PC-9 (cell line): ENCODE measurements at regions not wholly inside any gene's neighbourhood (a gene's known extent, or its start where the extent isn't known, plus 50 kb on each side); places are given as distances from the start of the nearest gene placed in this dataset.

ENCODE experiments used
- CTCF ChIP-seq: fragments of 200-600 bp; sonication (generic); conservative IDR thresholded peaks from 2 replicates; pipeline ENCODE4 v1.6.1; 2017; ENCODE audit warnings: mixed run types, antibody characterized with exemption, mild to moderate bottlenecking, moderate library complexity
- EZH2 ChIP-seq: fragments of 200-600 bp; sonication (generic); IDR thresholded peaks from 2 replicates; pipeline ENCODE4 v1.8.0; 2017; ENCODE audit warnings: antibody characterized with exemption, low read depth

GRCh38 chr9:109904666-109905065, 124.7 kb downstream of the PALM2AKAP2 start:
- TF ChIP-seq EZH2 (no peak), CTCF (no peak)
